ENCODE measurements at regions not wholly inside any gene's neighbourhood (a gene's known extent, or its start where the extent isn't known, plus 50 kb on each side); places are given as distances from the start of the nearest gene placed in this dataset.

DNA sequence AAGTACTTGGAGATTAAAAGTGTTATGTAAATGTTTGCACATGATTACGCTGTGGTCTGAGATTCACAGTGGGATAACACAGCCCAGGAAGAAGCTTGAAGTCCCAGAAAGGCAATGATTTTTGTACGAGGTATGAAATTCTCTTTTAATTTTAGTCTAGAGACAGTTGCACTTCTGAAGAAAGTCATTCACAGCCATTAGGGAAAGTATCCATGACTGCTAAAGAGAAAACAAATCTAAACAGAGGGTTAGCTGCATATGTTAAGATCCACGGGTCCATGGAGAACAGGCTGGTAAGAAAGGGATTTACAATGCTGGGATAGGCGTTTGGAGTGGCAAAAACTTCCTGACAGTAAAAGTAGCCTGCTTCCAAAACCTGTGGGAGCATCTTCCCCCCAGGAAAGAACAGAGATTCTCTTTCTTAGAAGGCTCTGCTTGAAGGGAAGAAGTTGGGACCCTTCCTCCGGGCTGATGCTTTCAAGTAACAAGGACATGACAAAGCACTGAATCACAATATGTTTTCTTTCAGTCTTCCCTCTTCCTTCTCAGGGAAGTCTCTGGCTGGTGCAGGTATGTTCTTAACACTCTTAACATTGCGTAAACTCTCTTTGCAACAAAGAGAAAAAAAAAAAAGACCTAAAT is 220.8 kb upstream of the CELF2 start (continued):
- TF ChIP-seq, protein P1, sequence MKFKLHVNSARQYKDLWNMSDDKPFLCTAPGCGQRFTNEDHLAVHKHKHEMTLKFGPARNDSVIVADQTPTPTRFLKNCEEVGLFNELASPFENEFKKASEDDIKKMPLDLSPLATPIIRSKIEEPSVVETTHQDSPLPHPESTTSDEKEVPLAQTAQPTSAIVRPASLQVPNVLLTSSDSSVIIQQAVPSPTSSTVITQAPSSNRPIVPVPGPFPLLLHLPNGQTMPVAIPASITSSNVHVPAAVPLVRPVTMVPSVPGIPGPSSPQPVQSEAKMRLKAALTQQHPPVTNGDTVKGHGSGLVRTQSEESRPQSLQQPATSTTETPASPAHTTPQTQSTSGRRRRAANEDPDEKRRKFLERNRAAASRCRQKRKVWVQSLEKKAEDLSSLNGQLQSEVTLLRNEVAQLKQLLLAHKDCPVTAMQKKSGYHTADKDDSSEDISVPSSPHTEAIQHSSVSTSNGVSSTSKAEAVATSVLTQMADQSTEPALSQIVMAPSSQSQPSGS (IDR thresholded peaks at IDR 0.05; ENCODE audit: low read length): no peak
- TF ChIP-seq ZNF24 (IDR thresholded peaks at IDR 0.05) (no peak), RAD21 (IDR thresholded peaks at IDR 0.05; ENCODE audit: insufficient read depth, low read depth, low read length) (no peak), ZNF217 (IDR thresholded peaks at IDR 0.05) (no peak), FOXK2 (IDR thresholded peaks at IDR 0.05) (no peak), BCL11A (IDR thresholded peaks at IDR 0.05; ENCODE audit: low read depth, low read length) (no peak), SMAD5 (IDR thresholded peaks at IDR 0.05; ENCODE audit: low read depth) (no peak), SMARCA5 (IDR thresholded peaks at IDR 0.05) (no peak), MTA2 (IDR thresholded peaks at IDR 0.05; ENCODE audit: low read depth) (no peak)
- TF ChIP-seq, protein P2, sequence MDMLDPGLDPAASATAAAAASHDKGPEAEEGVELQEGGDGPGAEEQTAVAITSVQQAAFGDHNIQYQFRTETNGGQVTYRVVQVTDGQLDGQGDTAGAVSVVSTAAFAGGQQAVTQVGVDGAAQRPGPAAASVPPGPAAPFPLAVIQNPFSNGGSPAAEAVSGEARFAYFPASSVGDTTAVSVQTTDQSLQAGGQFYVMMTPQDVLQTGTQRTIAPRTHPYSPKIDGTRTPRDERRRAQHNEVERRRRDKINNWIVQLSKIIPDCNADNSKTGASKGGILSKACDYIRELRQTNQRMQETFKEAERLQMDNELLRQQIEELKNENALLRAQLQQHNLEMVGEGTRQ (IDR thresholded peaks at IDR 0.05; ENCODE audit: borderline replicate concordance, low read depth, low read length): no peak
- TF ChIP-seq, protein P3, sequence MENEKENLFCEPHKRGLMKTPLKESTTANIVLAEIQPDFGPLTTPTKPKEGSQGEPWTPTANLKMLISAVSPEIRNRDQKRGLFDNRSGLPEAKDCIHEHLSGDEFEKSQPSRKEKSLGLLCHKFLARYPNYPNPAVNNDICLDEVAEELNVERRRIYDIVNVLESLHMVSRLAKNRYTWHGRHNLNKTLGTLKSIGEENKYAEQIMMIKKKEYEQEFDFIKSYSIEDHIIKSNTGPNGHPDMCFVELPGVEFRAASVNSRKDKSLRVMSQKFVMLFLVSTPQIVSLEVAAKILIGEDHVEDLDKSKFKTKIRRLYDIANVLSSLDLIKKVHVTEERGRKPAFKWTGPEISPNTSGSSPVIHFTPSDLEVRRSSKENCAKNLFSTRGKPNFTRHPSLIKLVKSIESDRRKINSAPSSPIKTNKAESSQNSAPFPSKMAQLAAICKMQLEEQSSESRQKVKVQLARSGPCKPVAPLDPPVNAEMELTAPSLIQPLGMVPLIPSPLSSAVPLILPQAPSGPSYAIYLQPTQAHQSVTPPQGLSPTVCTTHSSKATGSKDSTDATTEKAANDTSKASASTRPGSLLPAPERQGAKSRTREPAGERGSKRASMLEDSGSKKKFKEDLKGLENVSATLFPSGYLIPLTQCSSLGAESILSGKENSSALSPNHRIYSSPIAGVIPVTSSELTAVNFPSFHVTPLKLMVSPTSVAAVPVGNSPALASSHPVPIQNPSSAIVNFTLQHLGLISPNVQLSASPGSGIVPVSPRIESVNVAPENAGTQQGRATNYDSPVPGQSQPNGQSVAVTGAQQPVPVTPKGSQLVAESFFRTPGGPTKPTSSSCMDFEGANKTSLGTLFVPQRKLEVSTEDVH (IDR thresholded peaks at IDR 0.05; ENCODE audit: low read depth, partially characterized antibody): no peak
